Esophagus muscularis mucosa (tissue), 4 donors: ENCODE measurements at regions not wholly inside any gene's neighbourhood (a gene's known extent, or its start where the extent isn't known, plus 50 kb on each side); places are given as distances from the start of the nearest gene placed in this dataset.

ENCODE experiments used
- DNase-seq: peaks from one replicate; pipeline ENCODE4 v3.0.0-alpha.2; 2017; ENCODE audit errors: extremely low spot score
- H3K27ac ChIP-seq, 4 donors: fragments of 200-600 bp; sonication (generic); replicated peaks in 1 of 4; 1 replicate in 3 of 4; 2 replicates in 1 of 4; pipeline ENCODE4 v1.5.1; 2016 to 2019; ENCODE audit warnings: mild to moderate bottlenecking in 1 of 4
- H3K27me3 ChIP-seq, 4 donors: fragments of 200-600 bp; sonication (generic); one replicate each; pipeline versions ENCODE4 v1.5.1 to v1.6.0; 2016 to 2019
- H3K36me3 ChIP-seq, 4 donors: fragments of 200-600 bp; sonication (generic); one replicate each; pipeline ENCODE4 v1.5.1; 2016 to 2019
- H3K4me1 ChIP-seq, 4 donors: fragments of 200-600 bp; sonication (generic); one replicate each; pipeline ENCODE4 v1.5.1; 2016 to 2019
- H3K4me3 ChIP-seq, 4 donors: fragments of 200-600 bp; sonication (generic); 1 replicate in 2 of 4; 2 replicates in 2 of 4; pipeline ENCODE4 v1.5.1; 2016 to 2019; ENCODE audit warnings: mild to moderate bottlenecking in 4 of 4, moderate library complexity in 1 of 4
- H3K9me3 ChIP-seq, 4 donors: fragments of 200-600 bp; sonication (generic); 1 replicate in 3 of 4; 2 replicates in 1 of 4; pipeline ENCODE4 v1.5.1; 2016 to 2019
- EP300 ChIP-seq: sonication (generic); formaldehyde crosslinking; IDR thresholded peaks from one replicate; pipeline ENCODE4 v1.6.1; 2017; ENCODE audit warnings: antibody characterized with exemption
- POLR2A ChIP-seq: fragments of 450-650 bp; IDR thresholded peaks from one replicate; pipeline ENCODE4 v1.6.1; 2017; ENCODE audit warnings: antibody characterized with exemption, moderate library complexity, mild to moderate bottlenecking, low read depth
- POLR2AphosphoS5 ChIP-seq, 2 donors: sonication (generic); formaldehyde crosslinking; IDR thresholded peaks; one replicate each; pipeline ENCODE4 v1.6.1; 2017; ENCODE audit warnings: antibody characterized with exemption in 2 of 2
- WGBS: methylation state at CpG from one replicate; pipeline ENCODE4 v1.1.5; 2018; 5-methylcytosine and 5-hydroxymethylcytosine counted together
- intact Hi-C: fragments of 100-400 bp; cut with DNase I; formaldehyde crosslinking; loops from one replicate; pipeline ENCODE4 v1.15.1; 2023
- TF ChIP-seq, protein P1 (sequence below), 3 experiments: fragments of 200-600 bp in 2 of 3; fragments of 450-650 bp in 1 of 3; sonication (generic) in 2 of 3; IDR thresholded peaks; one replicate each; pipeline ENCODE4 v1.5.1; 2017 to 2019; ENCODE audit warnings: antibody characterized with exemption in 3 of 3, mild to moderate bottlenecking in 2 of 3, moderate library complexity in 1 of 3

DNA sequence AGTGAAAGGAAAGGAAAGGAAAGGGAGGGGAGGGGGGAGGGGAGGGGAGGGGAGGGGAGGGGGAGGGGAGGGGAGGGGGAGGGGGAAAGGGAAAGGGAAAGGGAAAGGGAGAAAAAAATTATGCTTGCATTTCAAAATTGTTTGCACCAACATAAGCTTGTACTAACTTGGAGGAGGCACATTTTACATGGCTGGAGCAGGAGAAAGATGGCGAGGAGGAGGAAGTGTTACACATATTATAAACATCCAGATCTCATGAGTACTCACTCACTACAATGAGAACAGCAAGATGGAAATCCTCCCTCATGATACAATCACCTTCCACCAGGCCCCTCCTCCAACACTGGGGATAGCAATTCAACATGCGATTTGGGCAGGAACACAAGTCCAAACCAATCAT lies 660.2 kb upstream of the CDH2 start:
- 84% methylated on average over 2 of the region's 2 CpGs for WGBS
- DNase-seq: no peak
- Histone ChIP-seq H3K36me3 (no peaks in the 10 kb centered on the region), H3K9me3 (no peaks in the 10 kb centered on the region), H3K27me3 (no peaks in the 10 kb centered on the region), H3K4me1 (no peaks in the 10 kb centered on the region), H3K27ac (no peak overlapping the region), H3K4me3 (no peak overlapping the region)
- TF ChIP-seq POLR2A: no peak
- TF ChIP-seq, protein P1, sequence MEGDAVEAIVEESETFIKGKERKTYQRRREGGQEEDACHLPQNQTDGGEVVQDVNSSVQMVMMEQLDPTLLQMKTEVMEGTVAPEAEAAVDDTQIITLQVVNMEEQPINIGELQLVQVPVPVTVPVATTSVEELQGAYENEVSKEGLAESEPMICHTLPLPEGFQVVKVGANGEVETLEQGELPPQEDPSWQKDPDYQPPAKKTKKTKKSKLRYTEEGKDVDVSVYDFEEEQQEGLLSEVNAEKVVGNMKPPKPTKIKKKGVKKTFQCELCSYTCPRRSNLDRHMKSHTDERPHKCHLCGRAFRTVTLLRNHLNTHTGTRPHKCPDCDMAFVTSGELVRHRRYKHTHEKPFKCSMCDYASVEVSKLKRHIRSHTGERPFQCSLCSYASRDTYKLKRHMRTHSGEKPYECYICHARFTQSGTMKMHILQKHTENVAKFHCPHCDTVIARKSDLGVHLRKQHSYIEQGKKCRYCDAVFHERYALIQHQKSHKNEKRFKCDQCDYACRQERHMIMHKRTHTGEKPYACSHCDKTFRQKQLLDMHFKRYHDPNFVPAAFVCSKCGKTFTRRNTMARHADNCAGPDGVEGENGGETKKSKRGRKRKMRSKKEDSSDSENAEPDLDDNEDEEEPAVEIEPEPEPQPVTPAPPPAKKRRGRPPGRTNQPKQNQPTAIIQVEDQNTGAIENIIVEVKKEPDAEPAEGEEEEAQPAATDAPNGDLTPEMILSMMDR (IDR thresholded peaks at IDR 0.05): no peak
- TF ChIP-seq POLR2AphosphoS5 (IDR thresholded peaks at IDR 0.05): no peak
- TF ChIP-seq EP300: no peak
- intact Hi-C loops: no loop called here

DNA sequence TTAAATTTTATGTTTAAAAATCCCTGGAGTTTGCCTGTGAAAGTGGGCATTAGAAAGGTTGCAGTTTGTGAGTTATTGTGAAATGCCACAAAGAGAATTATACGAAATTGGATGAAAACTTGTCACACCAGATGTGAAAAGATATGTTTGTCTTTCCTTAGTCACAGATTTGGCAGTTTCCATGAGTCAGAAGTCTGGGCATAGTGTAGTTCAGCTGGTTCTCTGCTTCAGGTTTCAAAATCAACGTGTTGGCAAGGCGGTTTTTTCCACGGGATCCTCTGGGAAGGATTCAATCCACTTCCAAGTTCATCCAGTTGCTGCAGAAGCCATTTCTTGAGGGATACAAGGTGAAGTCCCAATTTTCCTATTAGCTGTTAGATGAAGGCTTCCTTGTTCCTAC lies 658.0 kb upstream of the CDH2 start:
- DNase-seq: no peak
- Histone ChIP-seq H3K27me3 (no peaks in the 10 kb centered on the region), H3K4me3 (no peak overlapping the region), H3K36me3 (no peaks in the 10 kb centered on the region), H3K27ac (no peak overlapping the region), H3K9me3 (no peaks in the 10 kb centered on the region), H3K4me1 (no peaks in the 10 kb centered on the region)
- TF ChIP-seq POLR2A (no peak), POLR2AphosphoS5 (IDR thresholded peaks at IDR 0.05) (no peak), EP300 (no peak)
- TF ChIP-seq, protein P1 (IDR thresholded peaks at IDR 0.05): no peak
- WGBS: 80% methylated on average over 4 of the region's 4 CpGs
- intact Hi-C loops: no loop called here

DNA sequence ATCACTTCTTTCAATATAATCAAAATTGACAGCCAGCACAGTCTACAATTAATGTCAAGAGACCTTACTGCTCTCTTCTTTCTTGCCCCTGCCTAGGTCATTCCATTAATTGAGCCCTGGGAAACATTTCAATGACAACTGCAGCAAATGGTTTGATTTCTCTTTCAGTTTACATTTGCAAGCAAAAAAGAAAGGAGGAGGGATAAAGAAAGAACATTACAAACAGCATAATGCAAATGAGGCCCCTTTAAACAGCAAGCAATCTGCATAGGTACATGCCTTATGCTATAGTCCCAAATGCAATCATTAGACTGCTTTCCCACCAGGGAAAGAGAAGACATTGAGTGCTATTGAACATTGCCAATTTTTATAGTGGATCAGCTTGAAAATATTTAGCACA lies 655.0 kb upstream of the CDH2 start:
- H3K9me3 ChIP-seq: no peaks in the 10 kb centered on the region
- intact Hi-C loops: no loop called here
- no peaks in the 10 kb centered on the region for H3K36me3 ChIP-seq
- DNase-seq: no peak
- H3K27me3 ChIP-seq: no peaks in the 10 kb centered on the region
- TF ChIP-seq POLR2AphosphoS5 (IDR thresholded peaks at IDR 0.05) (no peak), EP300 (no peak), POLR2A (no peak)
- TF ChIP-seq, protein P1 (IDR thresholded peaks at IDR 0.05): no peak
- H3K4me3 ChIP-seq: no peak overlapping the region
- H3K27ac ChIP-seq: no peak overlapping the region
- no peaks in the 10 kb centered on the region for H3K4me1 ChIP-seq

DNA sequence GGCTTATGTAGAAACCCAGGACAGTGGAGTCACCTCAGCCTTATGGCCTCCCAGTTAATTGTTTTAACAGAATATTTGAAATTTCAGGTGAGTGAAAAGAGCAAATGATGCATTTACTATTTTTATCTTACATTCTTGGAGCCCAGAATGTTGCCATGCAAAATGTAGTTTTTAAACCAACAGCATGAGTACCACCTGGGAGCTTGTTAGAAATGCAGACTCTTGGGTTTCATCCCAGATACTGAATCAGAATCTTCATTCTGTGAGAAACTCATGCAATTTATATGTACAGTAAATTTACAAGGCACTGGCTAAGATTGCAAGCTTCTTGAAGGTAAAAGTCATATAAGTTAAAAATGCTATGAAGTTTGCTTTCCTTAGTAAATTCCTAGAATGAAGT lies 654.5 kb upstream of the CDH2 start:
- no peak for DNase-seq
- Histone ChIP-seq H3K4me3 (no peak overlapping the region), H3K4me1 (no peaks in the 10 kb centered on the region), H3K27ac (no peak overlapping the region), H3K9me3 (no peaks in the 10 kb centered on the region), H3K27me3 (no peaks in the 10 kb centered on the region), H3K36me3 (no peaks in the 10 kb centered on the region)
- TF ChIP-seq, protein P1 (IDR thresholded peaks at IDR 0.05): no peak
- TF ChIP-seq POLR2AphosphoS5 (IDR thresholded peaks at IDR 0.05) (no peak), POLR2A (no peak), EP300 (no peak)
- intact Hi-C loops: no loop called here

DNA sequence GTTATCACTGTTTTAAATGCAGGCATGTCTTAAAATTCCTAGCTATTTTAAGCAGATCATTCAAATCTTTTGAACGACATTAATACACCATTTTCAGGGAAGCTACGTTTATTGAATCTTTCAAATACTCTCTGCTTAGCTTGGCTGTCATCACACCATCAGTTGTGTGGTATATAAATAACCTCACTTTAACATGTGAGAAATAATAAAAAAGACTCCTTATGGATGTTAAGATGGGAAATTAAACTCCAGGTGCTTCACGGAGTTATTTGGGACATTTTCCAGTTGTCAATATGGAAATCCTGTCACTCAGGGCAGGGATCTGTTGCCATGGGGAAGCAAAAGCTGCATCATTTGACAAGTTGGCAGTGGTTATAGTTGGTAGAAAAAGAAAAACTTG lies 649.2 kb upstream of the CDH2 start:
- intact Hi-C loops: no loop called here
- no peak for TF ChIP-seq EP300
- TF ChIP-seq, protein P1 (IDR thresholded peaks at IDR 0.05): no peak
- TF ChIP-seq POLR2AphosphoS5 (IDR thresholded peaks at IDR 0.05): no peak
- TF ChIP-seq POLR2A: no peak
- WGBS: 25% methylated on average over 3 of the region's 3 CpGs
- H3K9me3 ChIP-seq: peaks cover 0 to 3% (median 0%) of the 10 kb centered on the region in 4 donors
- no peak for DNase-seq
- no peaks in the 10 kb centered on the region for H3K36me3 ChIP-seq
- no peaks in the 10 kb centered on the region for H3K4me1 ChIP-seq
- no peak overlapping the region for H3K27ac ChIP-seq
- no peak overlapping the region for H3K4me3 ChIP-seq
- no peaks in the 10 kb centered on the region for H3K27me3 ChIP-seq
